ENCODE measurements at regions not wholly inside any gene's neighbourhood (a gene's known extent, or its start where the extent isn't known, plus 50 kb on each side); places are given as distances from the start of the nearest gene placed in this dataset.
"Not testable (repeated sequence)": the region's sequence is repeated elsewhere in the genome, so short reads cannot be mapped to it uniquely, and the experiment has no call there.

- DNase-seq (ENCODE audit: low read depth in 4 of 4, low spot score in 2 of 4): no peak
Observed at GRCh38 chr5:28707706-28708105, 1669.3 kb upstream of the CDH9 start.

GRCh38 chr5:28703651-28704260 is 1665.4 kb upstream of the CDH9 start:
- no peak for DNase-seq (ENCODE audit: low read depth in 4 of 4, low spot score in 2 of 4)

GRCh38 chr5:28691526-28691925 is 1653.1 kb upstream of the CDH9 start:
- no peak for DNase-seq (ENCODE audit: low read depth in 4 of 4, low spot score in 2 of 4)

GRCh38 chr5:28685794-28686193 is 1647.4 kb upstream of the CDH9 start:
- DNase-seq (ENCODE audit: low read depth in 4 of 4, low spot score in 2 of 4): no peak

GRCh38 chr5:28678899-28679298 is 1640.5 kb upstream of the CDH9 start:
- no peak for DNase-seq (ENCODE audit: low read depth in 4 of 4, low spot score in 2 of 4)

- no peak for DNase-seq (ENCODE audit: low read depth in 4 of 4, low spot score in 2 of 4)
Observed at GRCh38 chr5:28666110-28666509, 1627.7 kb upstream of the CDH9 start.

- no peak for DNase-seq (ENCODE audit: low read depth in 4 of 4, low spot score in 2 of 4)
Observed at GRCh38 chr5:28648108-28648507, 1609.7 kb upstream of the CDH9 start.

GRCh38 chr5:28632607-28633006 is 1594.2 kb upstream of the CDH9 start:
- no peak for DNase-seq (ENCODE audit: low read depth in 4 of 4, low spot score in 2 of 4)

- DNase-seq (ENCODE audit: low read depth in 4 of 4, low spot score in 2 of 4): no peak
Observed at GRCh38 chr5:28603869-28604268, 1565.5 kb upstream of the CDH9 start.

- no peak for DNase-seq (ENCODE audit: low read depth in 4 of 4, low spot score in 2 of 4)
Observed at GRCh38 chr5:28602429-28602828, 1564.0 kb upstream of the CDH9 start.

- not testable (repeated sequence) for DNase-seq (ENCODE audit: low read depth in 4 of 4, low spot score in 2 of 4)
Observed at GRCh38 chr5:28596707-28597106, 1558.3 kb upstream of the CDH9 start.

- no peak for DNase-seq (ENCODE audit: low read depth in 4 of 4, low spot score in 2 of 4)
Observed at GRCh38 chr5:28580616-28581015, 1542.2 kb upstream of the CDH9 start.

GRCh38 chr5:28576022-28576421 is 1537.6 kb upstream of the CDH9 start:
- no peak for DNase-seq (ENCODE audit: low read depth in 4 of 4, low spot score in 2 of 4)

GRCh38 chr5:28575368-28575767 is 1537.0 kb upstream of the CDH9 start:
- DNase-seq (ENCODE audit: low read depth in 4 of 4, low spot score in 2 of 4): no peak

- no peak for DNase-seq (ENCODE audit: low read depth in 4 of 4, low spot score in 2 of 4)
Observed at GRCh38 chr5:28574606-28575005, 1536.2 kb upstream of the CDH9 start.

- no peak for DNase-seq (ENCODE audit: low read depth in 4 of 4, low spot score in 2 of 4)
Observed at GRCh38 chr5:28567048-28567447, 1528.7 kb upstream of the CDH9 start.

- DNase-seq (ENCODE audit: low read depth in 4 of 4, low spot score in 2 of 4): no peak
Observed at GRCh38 chr5:28561522-28561921, 1523.1 kb upstream of the CDH9 start.

- DNase-seq (ENCODE audit: low read depth in 4 of 4, low spot score in 2 of 4): no peak
Observed at GRCh38 chr5:28558196-28558595, 1519.8 kb upstream of the CDH9 start.

- DNase-seq (ENCODE audit: low read depth in 4 of 4, low spot score in 2 of 4): no peak
Observed at GRCh38 chr5:28557114-28557513, 1518.7 kb upstream of the CDH9 start.

- no peak for DNase-seq (ENCODE audit: low read depth in 4 of 4, low spot score in 2 of 4)
Observed at GRCh38 chr5:28549588-28549987, 1511.2 kb upstream of the CDH9 start.

GRCh38 chr5:28548856-28549255 is 1510.5 kb upstream of the CDH9 start:
- DNase-seq (ENCODE audit: low read depth in 4 of 4, low spot score in 2 of 4): no peak

GRCh38 chr5:28544501-28544900 is 1506.1 kb upstream of the CDH9 start:
- DNase-seq (ENCODE audit: low read depth in 4 of 4, low spot score in 2 of 4): no peak

- no peak for DNase-seq (ENCODE audit: low read depth in 4 of 4, low spot score in 2 of 4)
Observed at GRCh38 chr5:28543473-28544098, 1505.2 kb upstream of the CDH9 start.

Data from left renal cortex interstitium (tissue), 4 donors.